DND-41 (cell line): ENCODE measurements at regions not wholly inside any gene's neighbourhood (a gene's known extent, or its start where the extent isn't known, plus 50 kb on each side); places are given as distances from the start of the nearest gene placed in this dataset.
"Not testable (repeated sequence)": the region's sequence is repeated elsewhere in the genome, so short reads cannot be mapped to it uniquely, and the experiment has no call there.

ENCODE experiments used
- ATAC-seq: fragments of 200-7000 bp; cut with Tn5 transposase; 3 replicates; pipeline ENCODE4 v1.9.1; 2021; ENCODE audit warnings: low read depth; ENCODE audit not compliant: insufficient read depth
- DNase-seq: peaks from one replicate; pipeline ENCODE4 v3.0.0-alpha.2; 2020
- H2AFZ ChIP-seq: 2 replicates; pipeline ENCODE4 v1.6.0; 2012; ENCODE audit warnings: low read depth, low read length
- H3K27ac ChIP-seq: 2 replicates; pipeline ENCODE4 v1.5.1; 2012; ENCODE audit warnings: low read length, inconsistent platforms
- H3K27me3 ChIP-seq: fragments of 200-600 bp; sonication (generic); 2 replicates; pipeline ENCODE4 v1.6.0; 2012; ENCODE audit warnings: low read length, mild to moderate bottlenecking, inconsistent platforms; ENCODE audit not compliant: insufficient read depth, poor library complexity
- H3K36me3 ChIP-seq: 2 replicates; pipeline ENCODE4 v1.5.1; 2012; ENCODE audit warnings: low read length, inconsistent platforms; ENCODE audit not compliant: insufficient read depth
- H3K4me1 ChIP-seq: 2 replicates; pipeline ENCODE4 v1.5.1; 2012; ENCODE audit warnings: mild to moderate bottlenecking, low read length; ENCODE audit not compliant: insufficient read depth
- H3K4me2 ChIP-seq: 2 replicates; pipeline ENCODE4 v1.6.0; 2012; ENCODE audit warnings: mild to moderate bottlenecking, moderate library complexity, low read length, inconsistent platforms; ENCODE audit not compliant: insufficient read depth
- H3K4me3 ChIP-seq, 2 experiments: fragments of 200-600 bp in 1 of 2; shearing (Covaris generic) in 1 of 2; 2 replicates each; pipeline ENCODE4 v1.5.1; 2012 to 2016; ENCODE audit warnings: inconsistent platforms in 2 of 2, low read length in 2 of 2, mild to moderate bottlenecking in 2 of 2, low read depth in 1 of 2, moderate library complexity in 1 of 2
- H3K79me2 ChIP-seq: 2 replicates; pipeline ENCODE4 v1.6.0; 2012; ENCODE audit warnings: low read length, inconsistent platforms; ENCODE audit not compliant: insufficient read depth
- H3K9ac ChIP-seq: 2 replicates; pipeline ENCODE4 v1.6.0; 2012; ENCODE audit warnings: low read depth, mild to moderate bottlenecking, inconsistent platforms, low read length, moderate library complexity
- H3K9me3 ChIP-seq: 2 replicates; pipeline ENCODE4 v1.5.1; 2012; ENCODE audit warnings: low read length, moderate library complexity, mild to moderate bottlenecking, inconsistent platforms; ENCODE audit not compliant: insufficient read depth, severe bottlenecking
- H4K20me1 ChIP-seq: 2 replicates; pipeline ENCODE4 v1.6.0; 2012; ENCODE audit warnings: low read length; ENCODE audit not compliant: insufficient read depth
- CTCF ChIP-seq: IDR thresholded peaks from 2 replicates; pipeline ENCODE4 v1.5.1; 2012; ENCODE audit warnings: borderline replicate concordance, low read length, moderate library complexity, mild to moderate bottlenecking; ENCODE audit not compliant: poor library complexity, severe bottlenecking; ENCODE audit errors: extremely low read depth
- EZH2 ChIP-seq: IDR thresholded peaks from 3 replicates; pipeline ENCODE4 v1.6.1; 2012; ENCODE audit warnings: borderline replicate concordance, low read depth, mild to moderate bottlenecking, moderate library complexity, low read length, inconsistent platforms; ENCODE audit not compliant: severe bottlenecking

GRCh38 chr3:30454636-30455035 is 151.8 kb upstream of the TGFBR2 start:
- H2AFZ ChIP-seq: no peak overlapping the region
- no peak overlapping the region for H3K4me2 ChIP-seq
- H3K36me3 ChIP-seq: no peaks in the 10 kb centered on the region
- no peaks in the 10 kb centered on the region for H3K27me3 ChIP-seq
- no peaks in the 10 kb centered on the region for H3K9me3 ChIP-seq
- no peak overlapping the region for H3K27ac ChIP-seq
- no peaks in the 10 kb centered on the region for H4K20me1 ChIP-seq
- ATAC-seq (no peak), DNase-seq (no peak)
- TF ChIP-seq CTCF: no peak
- no peak for TF ChIP-seq EZH2
- H3K4me3 ChIP-seq: no peak overlapping the region
- H3K9ac ChIP-seq: no peak overlapping the region
- no peaks in the 10 kb centered on the region for H3K79me2 ChIP-seq
- peaks cover 8% of the 10 kb centered on the region; the same call in 1 of the 2 replicates for H3K4me1 ChIP-seq

GRCh38 chr3:30455112-30455511 is 151.3 kb upstream of the TGFBR2 start:
- H3K36me3 ChIP-seq, H3K9me3 ChIP-seq, H3K4me3 ChIP-seq, H3K79me2 ChIP-seq, H3K27ac ChIP-seq, DNase-seq, H2AFZ ChIP-seq, H3K4me2 ChIP-seq, H4K20me1 ChIP-seq, ATAC-seq, H3K4me1 ChIP-seq, H3K9ac ChIP-seq, H3K27me3 ChIP-seq: not testable (repeated sequence)

GRCh38 chr3:30455840-30456239 is 150.6 kb upstream of the TGFBR2 start:
- TF ChIP-seq EZH2 (no peak), CTCF (no peak)
- Histone ChIP-seq H3K79me2 (no peaks in the 10 kb centered on the region), H3K27me3 (no peaks in the 10 kb centered on the region), H3K4me1 (peaks cover 8% of the 10 kb centered on the region; the same call in 1 of the 2 replicates), H3K9me3 (no peaks in the 10 kb centered on the region), H3K9ac (no peak overlapping the region), H3K4me2 (no peak overlapping the region), H4K20me1 (no peaks in the 10 kb centered on the region), H3K4me3 (no peak overlapping the region), H2AFZ (no peak overlapping the region), H3K27ac (no peak overlapping the region), H3K36me3 (no peaks in the 10 kb centered on the region)
- ATAC-seq (no peak), DNase-seq (no peak)

- Histone ChIP-seq H3K4me3 (no peak overlapping the region), H3K4me2 (no peak overlapping the region), H2AFZ (no peak overlapping the region), H3K27me3 (no peaks in the 10 kb centered on the region), H3K9me3 (no peaks in the 10 kb centered on the region), H4K20me1 (no peaks in the 10 kb centered on the region), H3K9ac (no peak overlapping the region), H3K27ac (no peak overlapping the region), H3K36me3 (no peaks in the 10 kb centered on the region), H3K4me1 (peaks cover 8% of the 10 kb centered on the region; the same call in 1 of the 2 replicates), H3K79me2 (no peaks in the 10 kb centered on the region)
- TF ChIP-seq EZH2 (no peak), CTCF (no peak)
- DNase-seq (no peak), ATAC-seq (peak; percentile 54; the same call in 2 of the 3 replicates)
Observed at GRCh38 chr3:30456264-30456663, 150.1 kb upstream of the TGFBR2 start.
